GM06990 (cell line): ENCODE measurements at regions not wholly inside any gene's neighbourhood (a gene's known extent, or its start where the extent isn't known, plus 50 kb on each side); places are given as distances from the start of the nearest gene placed in this dataset.
"Not testable (repeated sequence)": the region's sequence is repeated elsewhere in the genome, so short reads cannot be mapped to it uniquely, and the experiment has no call there.

Experiments used
- DNase-seq: peaks from one replicate; pipeline ENCODE4 v3.0.0-alpha.2; 2011; ENCODE audit not compliant: insufficient read length; ENCODE audit errors: extremely low read depth
- H3K27me3 ChIP-seq: replicated peaks from 2 replicates; pipeline ENCODE4 v1.6.0; 2011; ENCODE audit warnings: low read length; ENCODE audit not compliant: control insufficient read depth, insufficient read depth
- H3K36me3 ChIP-seq: 2 replicates; pipeline ENCODE4 v1.5.1; 2011; ENCODE audit warnings: low read length; ENCODE audit not compliant: control insufficient read depth, insufficient read depth
- H3K4me3 ChIP-seq: replicated peaks from 2 replicates; pipeline ENCODE4 v1.5.1; 2011; ENCODE audit warnings: low read depth, mild to moderate bottlenecking, control low read depth, low read length
- TF ChIP-seq, protein P1 (sequence below): IDR thresholded peaks from 2 replicates; pipeline ENCODE4 v1.5.1; 2011; ENCODE audit warnings: low read length, control low read depth, mild to moderate bottlenecking, inconsistent platforms; ENCODE audit not compliant: insufficient read depth, poor library complexity, severe bottlenecking

DNA sequence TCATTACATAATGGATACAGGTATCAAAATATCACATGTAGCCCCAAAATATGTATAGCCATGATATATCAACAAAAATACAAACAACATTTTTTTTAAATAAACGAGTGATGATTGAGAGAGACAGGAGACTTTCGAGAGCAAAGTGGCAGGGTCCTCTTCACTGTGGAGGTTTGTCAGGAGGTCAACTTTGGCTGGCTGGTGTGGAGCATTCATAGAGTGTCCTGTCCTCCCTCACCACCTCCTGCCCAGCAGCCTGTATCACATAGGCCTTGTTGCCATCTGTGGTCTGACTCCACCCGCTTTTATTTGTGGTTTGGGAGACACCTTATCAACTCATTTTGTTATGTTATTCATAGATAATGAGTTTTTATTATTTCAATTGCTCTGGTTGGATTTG, 206.9 kb downstream of the SYK start:
- no peak for DNase-seq
- Histone ChIP-seq H3K36me3 (no peaks in the 10 kb centered on the region), H3K27me3 (no peaks in the 10 kb centered on the region; the same call in 1 of the 2 replicates), H3K4me3 (no peak overlapping the region)
- TF ChIP-seq, protein P1, sequence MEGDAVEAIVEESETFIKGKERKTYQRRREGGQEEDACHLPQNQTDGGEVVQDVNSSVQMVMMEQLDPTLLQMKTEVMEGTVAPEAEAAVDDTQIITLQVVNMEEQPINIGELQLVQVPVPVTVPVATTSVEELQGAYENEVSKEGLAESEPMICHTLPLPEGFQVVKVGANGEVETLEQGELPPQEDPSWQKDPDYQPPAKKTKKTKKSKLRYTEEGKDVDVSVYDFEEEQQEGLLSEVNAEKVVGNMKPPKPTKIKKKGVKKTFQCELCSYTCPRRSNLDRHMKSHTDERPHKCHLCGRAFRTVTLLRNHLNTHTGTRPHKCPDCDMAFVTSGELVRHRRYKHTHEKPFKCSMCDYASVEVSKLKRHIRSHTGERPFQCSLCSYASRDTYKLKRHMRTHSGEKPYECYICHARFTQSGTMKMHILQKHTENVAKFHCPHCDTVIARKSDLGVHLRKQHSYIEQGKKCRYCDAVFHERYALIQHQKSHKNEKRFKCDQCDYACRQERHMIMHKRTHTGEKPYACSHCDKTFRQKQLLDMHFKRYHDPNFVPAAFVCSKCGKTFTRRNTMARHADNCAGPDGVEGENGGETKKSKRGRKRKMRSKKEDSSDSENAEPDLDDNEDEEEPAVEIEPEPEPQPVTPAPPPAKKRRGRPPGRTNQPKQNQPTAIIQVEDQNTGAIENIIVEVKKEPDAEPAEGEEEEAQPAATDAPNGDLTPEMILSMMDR, result no peak

DNA sequence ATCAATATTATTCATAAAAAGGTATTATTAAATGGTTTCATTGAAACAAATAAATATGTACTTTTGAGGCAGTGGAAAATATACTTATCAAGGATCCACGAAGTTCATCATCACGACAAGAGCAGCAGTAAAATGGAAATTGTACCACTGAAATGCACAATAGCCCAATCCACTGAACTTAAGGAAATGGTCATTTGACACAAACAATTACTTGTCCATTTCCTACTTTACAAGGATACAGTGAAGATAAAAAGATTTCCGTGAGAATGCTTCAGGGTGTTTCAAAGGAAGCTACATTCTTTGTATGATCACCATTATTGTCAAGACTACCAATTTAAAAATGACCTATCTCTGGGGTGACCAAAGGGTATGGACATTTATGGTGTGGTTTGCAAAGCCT, 210.3 kb downstream of the SYK start:
- H3K36me3 ChIP-seq, result no peaks in the 10 kb centered on the region

DNA sequence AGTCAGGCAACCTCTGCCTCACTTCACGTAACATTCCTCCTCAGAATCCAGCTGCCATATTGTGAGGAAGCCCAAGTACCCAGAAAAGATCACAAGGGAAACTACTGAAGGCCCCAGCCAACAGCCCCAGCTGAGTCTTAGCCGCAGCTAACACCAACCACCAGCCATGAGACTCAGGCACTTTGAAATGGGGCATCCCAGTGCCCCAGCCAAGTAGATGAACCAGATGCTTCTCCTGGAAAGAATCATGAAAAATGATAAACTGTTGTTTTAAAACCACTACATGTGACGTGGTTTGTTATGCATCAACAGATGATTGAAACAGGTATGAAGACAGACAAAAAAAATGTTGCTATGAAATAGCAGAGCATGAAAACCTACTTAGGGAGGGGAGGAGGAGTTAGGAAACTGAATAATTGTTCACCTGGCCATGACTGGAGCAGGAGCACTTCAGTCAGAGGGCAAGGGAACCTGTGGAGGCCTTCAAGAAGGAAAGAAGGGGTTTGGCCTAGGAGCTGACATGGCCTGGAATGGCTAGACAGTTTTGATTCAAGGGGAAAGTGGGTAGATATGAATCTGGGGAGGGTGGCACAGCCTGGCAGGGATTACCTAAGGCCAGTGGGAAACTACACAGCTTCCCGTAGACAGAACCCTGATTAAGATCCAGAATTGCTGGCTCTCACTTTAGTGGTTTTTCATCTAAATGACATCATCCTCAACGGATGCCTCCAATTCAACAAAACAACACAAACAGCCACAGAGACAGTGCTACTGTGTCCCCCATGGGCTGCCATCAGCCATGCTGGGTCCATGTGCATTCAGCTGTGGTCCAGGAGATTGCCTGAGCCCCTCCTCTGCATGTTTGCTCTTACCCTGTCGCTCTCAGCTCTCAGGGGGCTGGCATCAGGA, 211.6 kb downstream of the SYK start:
- Histone ChIP-seq H3K36me3 (no peaks in the 10 kb centered on the region), H3K27me3 (no peaks in the 10 kb centered on the region), H3K4me3 (no peak overlapping the region)
- TF ChIP-seq, protein P1, result no peak
- no peak for DNase-seq

More for the DNA sequence above, 210.3 kb downstream of the SYK start:
- H3K4me3 ChIP-seq, result no peak overlapping the region
- no peaks in the 10 kb centered on the region for H3K27me3 ChIP-seq
- DNase-seq, result no peak
- TF ChIP-seq, protein P1, result no peak

DNA sequence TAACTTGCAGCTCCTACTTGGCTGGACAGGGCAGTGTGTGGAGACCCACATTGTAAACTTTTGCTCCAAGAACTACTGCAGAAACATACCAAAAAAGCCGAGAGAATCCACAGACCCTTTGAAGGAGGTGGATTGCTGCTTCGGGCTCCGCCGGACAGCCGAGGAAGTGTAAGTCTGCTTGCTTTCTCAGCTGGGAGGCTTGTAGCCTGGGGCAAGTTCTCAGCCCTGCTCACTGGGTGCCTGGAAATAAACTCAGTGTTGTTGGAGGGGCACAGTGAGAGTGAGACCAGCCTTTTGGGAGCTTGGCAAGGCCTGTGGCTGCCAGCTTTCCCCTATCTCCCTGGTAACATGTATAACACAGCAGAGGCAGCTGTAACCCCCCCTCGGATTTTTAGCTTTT, 215.6 kb downstream of the SYK start:
- DNase-seq, result no peak
- no peak overlapping the region for H3K4me3 ChIP-seq
- TF ChIP-seq, protein P1, result no peak

DNA sequence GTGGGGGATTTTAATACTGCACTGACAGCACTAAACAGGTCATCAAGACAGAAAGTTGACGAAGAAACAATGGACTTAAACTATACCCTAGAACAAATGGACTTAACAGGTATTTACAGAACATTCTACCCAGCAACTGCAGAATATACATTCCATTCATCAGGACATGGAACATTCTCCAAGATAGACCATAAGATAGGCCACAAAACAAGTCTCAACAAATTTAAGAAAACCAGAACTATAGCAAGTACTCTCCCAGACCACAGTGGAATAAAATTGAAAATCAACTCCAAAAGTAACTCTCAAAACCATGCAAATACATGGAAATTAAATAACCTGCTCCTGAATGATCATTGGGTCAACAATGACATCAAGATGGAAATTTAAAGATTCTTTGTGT, 218.3 kb downstream of the SYK start:
- not testable (repeated sequence) for H3K36me3 ChIP-seq, DNase-seq, H3K27me3 ChIP-seq, H3K4me3 ChIP-seq

More for the DNA sequence above, 215.6 kb downstream of the SYK start:
- H3K27me3 ChIP-seq, result no peaks in the 10 kb centered on the region
- H3K36me3 ChIP-seq, result no peaks in the 10 kb centered on the region

DNA sequence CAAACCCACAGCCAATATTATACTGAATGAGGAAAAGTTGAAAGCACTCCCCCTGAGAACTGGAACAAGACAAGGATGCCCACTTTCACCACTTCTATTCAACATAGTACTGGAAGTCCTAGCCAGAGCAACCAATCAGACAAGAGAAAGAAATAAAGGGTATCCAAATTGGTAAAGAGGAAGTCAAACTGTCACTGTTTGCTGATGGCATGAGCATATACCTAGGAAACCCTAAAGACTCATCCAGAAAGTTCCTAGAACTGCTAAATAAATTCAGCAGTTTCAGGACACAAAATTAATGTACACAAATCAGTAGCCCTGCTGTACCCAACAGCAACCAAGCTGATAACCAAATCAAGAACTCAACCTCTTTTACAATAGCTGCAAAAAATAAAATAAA, 220.0 kb downstream of the SYK start:
- DNase-seq, H3K27me3 ChIP-seq, H3K4me3 ChIP-seq, H3K36me3 ChIP-seq: not testable (repeated sequence)
